HCT116 (cell line): ENCODE measurements at regions not wholly inside any gene's neighbourhood (a gene's known extent, or its start where the extent isn't known, plus 50 kb on each side); places are given as distances from the start of the nearest gene placed in this dataset.

Experiments
- ATAC-seq: fragments of 200-7000 bp; cut with Tn5 transposase; 2 replicates; pipeline ENCODE4 v1.9.1; 2020; ENCODE audit warnings: mild to moderate bottlenecking, moderate library complexity
- BruUV-seq: library from RNA; stranded (reverse); fragments of 400-500 nt; replicated peaks from 2 replicates; lab custom pipeline; 2021; lab: Mats Ljungman, UMichigan
- CTCF ChIA-PET: fragments of 300-600 bp; sonication (Branson Sonifier 250); formaldehyde crosslinking; loops from one replicate; lab custom pipeline; 2021; ENCODE audit warnings: antibody characterized with exemption; lab: Charles Lee
- POLR2A ChIA-PET: fragments of 300-600, 350-600 bp; sonication (Branson Sonifier 250); formaldehyde crosslinking; loops from one replicate; lab custom pipeline; 2021; ENCODE audit warnings: antibody characterized with exemption; lab: Charles Lee
- RAD21 ChIA-PET, 2 experiments: fragments of 300-600 bp; sonication (Branson Sonifier 250); formaldehyde crosslinking; loops; one replicate each; lab custom pipeline; 2023; ENCODE audit warnings: low total read pairs in 2 of 2; ENCODE audit not compliant: uncharacterized antibody in 2 of 2, unreplicated experiment in 2 of 2, low non-redundant PET in 1 of 2; lab: Charles Lee
- DNase-seq: peaks from one replicate; pipeline ENCODE4 v3.0.0-alpha.2; 2010; ENCODE audit warnings: low read depth, low spot score
- H2AFZ ChIP-seq: fragments of 200-600 bp; shearing (Covaris generic), sonication (generic); 2 replicates; pipeline ENCODE4 v1.6.1; 2017; ENCODE audit warnings: low read depth, mixed run types, mixed read lengths, antibody characterized with exemption, low read length; ENCODE audit not compliant: poor library complexity, severe bottlenecking
- H3K27ac ChIP-seq: 2 replicates; pipeline ENCODE4 v1.5.1; 2012; ENCODE audit warnings: low read depth, low read length
- H3K27me3 ChIP-seq: fragments of 200-600 bp; sonication (generic); 2 replicates; pipeline ENCODE4 v1.6.1; 2016; ENCODE audit warnings: mixed run types, low read length, mixed read lengths; ENCODE audit not compliant: insufficient read depth
- H3K36me3 ChIP-seq, 2 experiments: fragments of 200-500 bp in 1 of 2; fragments of 200-600 bp in 1 of 2; sonication (Bioruptor generic) in 1 of 2; sonication (generic) in 1 of 2; 2 replicates each; pipeline versions ENCODE4 v1.5.1 to v1.6.1; 2014 to 2016; ENCODE audit warnings: low read length in 2 of 2, inconsistent platforms in 1 of 2, mixed read lengths in 1 of 2, mixed run types in 1 of 2; ENCODE audit not compliant: insufficient read depth in 2 of 2, control insufficient read depth in 1 of 2
- H3K4me1 ChIP-seq, 2 experiments: fragments of 200-600 bp in 1 of 2; sonication (generic) in 1 of 2; 2 replicates each; pipeline versions ENCODE4 v1.5.1 to v1.6.1; 2012 to 2017; ENCODE audit warnings: low read length in 2 of 2, inconsistent platforms in 1 of 2, mild to moderate bottlenecking in 1 of 2, mixed read lengths in 1 of 2, mixed run types in 1 of 2, moderate library complexity in 1 of 2; ENCODE audit not compliant: insufficient read depth in 2 of 2, control insufficient read depth in 1 of 2
- H3K4me2 ChIP-seq: fragments of 200-600 bp; sonication (generic); 2 replicates; pipeline ENCODE4 v1.6.1; 2017; ENCODE audit warnings: mixed run types, low read length, mixed read lengths
- H3K4me3 ChIP-seq, 2 experiments: fragments of 200-600 bp in 1 of 2; sonication (generic) in 1 of 2; replicated peaks in 1 of 2; 2 replicates each; pipeline ENCODE4 v1.5.1; 2011 to 2016; ENCODE audit warnings: low read length in 2 of 2, control low read depth in 1 of 2, low read depth in 1 of 2, mild to moderate bottlenecking in 1 of 2, mixed read lengths in 1 of 2, mixed run types in 1 of 2
- H3K79me2 ChIP-seq: fragments of 200-600 bp; sonication (generic); 2 replicates; pipeline ENCODE4 v1.6.1; 2017; ENCODE audit warnings: mild to moderate bottlenecking, mixed run types, low read length, moderate library complexity, mixed read lengths; ENCODE audit not compliant: insufficient read depth
- H3K9ac ChIP-seq: fragments of 200-600 bp; sonication (generic); 2 replicates; pipeline ENCODE4 v1.6.1; 2016; ENCODE audit warnings: low read length, mixed read lengths
- H3K9me2 ChIP-seq: fragments of 200-600 bp; sonication (generic), shearing (Covaris generic); 2 replicates; pipeline ENCODE4 v1.6.1; 2017; ENCODE audit warnings: mixed run types, mild to moderate bottlenecking, moderate library complexity; ENCODE audit not compliant: insufficient read depth
- H3K9me3 ChIP-seq, 2 experiments: fragments of 200-500 bp in 1 of 2; fragments of 200-600 bp in 1 of 2; sonication (Bioruptor generic) in 1 of 2; sonication (generic) in 1 of 2; 2 replicates each; pipeline ENCODE4 v1.6.1; 2014 to 2017; ENCODE audit warnings: low read length in 2 of 2, mixed read lengths in 2 of 2, inconsistent platforms in 1 of 2, low read depth in 1 of 2, mild to moderate bottlenecking in 1 of 2, mixed run types in 1 of 2, moderate library complexity in 1 of 2; ENCODE audit not compliant: control insufficient read depth in 1 of 2, insufficient read depth in 1 of 2
- H4K20me1 ChIP-seq: fragments of 200-600 bp; sonication (generic), shearing (Covaris generic); 2 replicates; pipeline ENCODE4 v1.6.1; 2017; ENCODE audit warnings: mixed run types, mild to moderate bottlenecking, moderate library complexity; ENCODE audit not compliant: insufficient read depth
- CEBPB ChIP-seq: IDR thresholded peaks from 2 replicates; pipeline ENCODE4 v1.6.1; 2012; ENCODE audit warnings: low read depth
- EZH2 ChIP-seq: fragments of 200-600 bp; sonication (generic); IDR thresholded peaks from 2 replicates; pipeline ENCODE4 v1.6.1; 2017; ENCODE audit warnings: antibody characterized with exemption, mixed run types
- EZH2phosphoT487 ChIP-seq: fragments of 200-600 bp; IDR thresholded peaks from 2 replicates; pipeline ENCODE4 v1.6.1; 2018; ENCODE audit warnings: antibody characterized with exemption, borderline replicate concordance
- FOSL1 ChIP-seq: IDR thresholded peaks from 2 replicates; pipeline ENCODE4 v1.6.1; 2012; ENCODE audit warnings: low read depth
- POLR2A ChIP-seq: IDR thresholded peaks from 2 replicates; pipeline ENCODE4 v1.7.0; 2011; ENCODE audit warnings: borderline replicate concordance; ENCODE audit not compliant: insufficient read depth, insufficient read length; ENCODE audit errors: extremely low read depth
- POLR2AphosphoS5 ChIP-seq: IDR thresholded peaks from 2 replicates; pipeline ENCODE4 v1.6.1; 2011; ENCODE audit warnings: mild to moderate bottlenecking, low read depth, low read length, moderate library complexity
- RAD21 ChIP-seq: IDR thresholded peaks from 2 replicates; pipeline ENCODE4 v1.6.1; 2012; ENCODE audit warnings: low read depth, mild to moderate bottlenecking
- SP1 ChIP-seq: IDR thresholded peaks from 2 replicates; pipeline ENCODE4 v1.6.1; 2012; ENCODE audit warnings: low read depth
- SRF ChIP-seq: IDR thresholded peaks from 2 replicates; pipeline ENCODE4 v1.6.1; 2012; ENCODE audit warnings: low read depth
- TCF7L2 ChIP-seq: IDR thresholded peaks from 2 replicates; pipeline ENCODE4 v1.7.0; 2011; ENCODE audit warnings: borderline replicate concordance, inconsistent platforms; ENCODE audit not compliant: insufficient read depth, insufficient read length; ENCODE audit errors: extremely low read depth
- YY1 ChIP-seq: IDR thresholded peaks from 2 replicates; pipeline ENCODE4 v1.6.1; 2011; ENCODE audit warnings: low read length, low read depth, moderate library complexity, mild to moderate bottlenecking; ENCODE audit not compliant: insufficient replicate concordance; ENCODE audit errors: extremely low read depth
- intact Hi-C: fragments of 100-400 bp; cut with micrococcal nuclease; formaldehyde crosslinking; loops from 2 replicates; pipeline ENCODE4 v1.10.0; 2022
- TF ChIP-seq, protein P1 (sequence below): IDR thresholded peaks from 2 replicates; pipeline ENCODE4 v1.6.1; 2012; ENCODE audit warnings: low read depth
- TF ChIP-seq, protein P2 (sequence below): IDR thresholded peaks from 2 replicates; pipeline ENCODE4 v1.6.1; 2012
- TF ChIP-seq, protein P3 (sequence below), 3 experiments: fragments of 200-600 bp in 1 of 3; sonication (generic) in 1 of 3; IDR thresholded peaks in 2 of 3; conservative IDR thresholded peaks in 1 of 3; 2 replicates each; pipeline ENCODE4 v1.5.1; 2012 to 2017; ENCODE audit warnings: low read depth in 2 of 3, low read length in 2 of 3, antibody characterized with exemption in 1 of 3, borderline replicate concordance in 1 of 3, control low read depth in 1 of 3, mild to moderate bottlenecking in 1 of 3, mixed read lengths in 1 of 3, mixed run types in 1 of 3, moderate library complexity in 1 of 3; ENCODE audit not compliant: insufficient read depth in 1 of 3
- TF ChIP-seq, protein P4 (sequence below): IDR thresholded peaks from 2 replicates; pipeline ENCODE4 v1.6.1; 2011; ENCODE audit warnings: mild to moderate bottlenecking, low read length, moderate library complexity; ENCODE audit not compliant: insufficient replicate concordance; ENCODE audit errors: extremely low read depth
- TF ChIP-seq, protein P5 (sequence below): IDR thresholded peaks from 2 replicates; pipeline ENCODE4 v1.6.1; 2012

DNA sequence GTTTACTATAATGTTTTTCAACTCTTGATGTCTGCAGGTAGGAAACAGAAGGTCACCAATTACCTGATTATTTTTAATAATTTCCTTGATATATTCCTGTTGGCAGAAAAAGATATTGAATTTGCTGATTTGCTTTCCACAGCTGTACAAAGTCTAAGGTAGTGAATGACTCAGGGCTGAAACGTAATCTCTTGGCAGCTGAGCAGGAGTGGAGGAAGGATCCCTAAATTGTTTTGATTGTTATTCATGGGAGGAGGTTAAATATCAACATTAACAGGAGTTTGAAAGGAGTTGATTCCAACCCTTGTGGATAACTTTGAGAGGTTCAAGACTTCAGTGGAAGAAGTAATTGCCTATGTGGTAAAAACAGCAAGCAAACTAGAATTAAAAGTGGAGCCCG is 345.2 kb upstream of the SLC8A1 start:
- ChIA-PET RAD21 (no interaction called here), POLR2A (no interaction called here), CTCF (no interaction called here)
- Histone ChIP-seq H2AFZ (no peak overlapping the region), H3K4me3 (no peak overlapping the region), H3K36me3 (no peaks in the 10 kb centered on the region; a peak in 1 of 4 replicates), H3K9me3 (no peaks in the 10 kb centered on the region), H3K27ac (no peak overlapping the region), H3K27me3 (no peaks in the 10 kb centered on the region), H3K79me2 (no peaks in the 10 kb centered on the region), H3K4me2 (no peak overlapping the region), H3K9me2 (no peaks in the 10 kb centered on the region), H4K20me1 (no peaks in the 10 kb centered on the region), H3K4me1 (no peaks in the 10 kb centered on the region), H3K9ac (no peak overlapping the region)
- BruUV-seq: no TSS peak
- DNase-seq (no peak), ATAC-seq (no peak)
- TF ChIP-seq, protein P1, sequence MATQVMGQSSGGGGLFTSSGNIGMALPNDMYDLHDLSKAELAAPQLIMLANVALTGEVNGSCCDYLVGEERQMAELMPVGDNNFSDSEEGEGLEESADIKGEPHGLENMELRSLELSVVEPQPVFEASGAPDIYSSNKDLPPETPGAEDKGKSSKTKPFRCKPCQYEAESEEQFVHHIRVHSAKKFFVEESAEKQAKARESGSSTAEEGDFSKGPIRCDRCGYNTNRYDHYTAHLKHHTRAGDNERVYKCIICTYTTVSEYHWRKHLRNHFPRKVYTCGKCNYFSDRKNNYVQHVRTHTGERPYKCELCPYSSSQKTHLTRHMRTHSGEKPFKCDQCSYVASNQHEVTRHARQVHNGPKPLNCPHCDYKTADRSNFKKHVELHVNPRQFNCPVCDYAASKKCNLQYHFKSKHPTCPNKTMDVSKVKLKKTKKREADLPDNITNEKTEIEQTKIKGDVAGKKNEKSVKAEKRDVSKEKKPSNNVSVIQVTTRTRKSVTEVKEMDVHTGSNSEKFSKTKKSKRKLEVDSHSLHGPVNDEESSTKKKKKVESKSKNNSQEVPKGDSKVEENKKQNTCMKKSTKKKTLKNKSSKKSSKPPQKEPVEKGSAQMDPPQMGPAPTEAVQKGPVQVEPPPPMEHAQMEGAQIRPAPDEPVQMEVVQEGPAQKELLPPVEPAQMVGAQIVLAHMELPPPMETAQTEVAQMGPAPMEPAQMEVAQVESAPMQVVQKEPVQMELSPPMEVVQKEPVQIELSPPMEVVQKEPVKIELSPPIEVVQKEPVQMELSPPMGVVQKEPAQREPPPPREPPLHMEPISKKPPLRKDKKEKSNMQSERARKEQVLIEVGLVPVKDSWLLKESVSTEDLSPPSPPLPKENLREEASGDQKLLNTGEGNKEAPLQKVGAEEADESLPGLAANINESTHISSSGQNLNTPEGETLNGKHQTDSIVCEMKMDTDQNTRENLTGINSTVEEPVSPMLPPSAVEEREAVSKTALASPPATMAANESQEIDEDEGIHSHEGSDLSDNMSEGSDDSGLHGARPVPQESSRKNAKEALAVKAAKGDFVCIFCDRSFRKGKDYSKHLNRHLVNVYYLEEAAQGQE: no peak
- TF ChIP-seq, protein P2, sequence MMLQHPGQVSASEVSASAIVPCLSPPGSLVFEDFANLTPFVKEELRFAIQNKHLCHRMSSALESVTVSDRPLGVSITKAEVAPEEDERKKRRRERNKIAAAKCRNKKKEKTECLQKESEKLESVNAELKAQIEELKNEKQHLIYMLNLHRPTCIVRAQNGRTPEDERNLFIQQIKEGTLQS: no peak
- TF ChIP-seq SP1 (no peak), RAD21 (no peak), FOSL1 (no peak), YY1 (no peak), POLR2AphosphoS5 (no peak), POLR2A (no peak), EZH2 (no peak), SRF (no peak), EZH2phosphoT487 (no peak), TCF7L2 (no peak), CEBPB (no peak)
- TF ChIP-seq, protein P3, sequence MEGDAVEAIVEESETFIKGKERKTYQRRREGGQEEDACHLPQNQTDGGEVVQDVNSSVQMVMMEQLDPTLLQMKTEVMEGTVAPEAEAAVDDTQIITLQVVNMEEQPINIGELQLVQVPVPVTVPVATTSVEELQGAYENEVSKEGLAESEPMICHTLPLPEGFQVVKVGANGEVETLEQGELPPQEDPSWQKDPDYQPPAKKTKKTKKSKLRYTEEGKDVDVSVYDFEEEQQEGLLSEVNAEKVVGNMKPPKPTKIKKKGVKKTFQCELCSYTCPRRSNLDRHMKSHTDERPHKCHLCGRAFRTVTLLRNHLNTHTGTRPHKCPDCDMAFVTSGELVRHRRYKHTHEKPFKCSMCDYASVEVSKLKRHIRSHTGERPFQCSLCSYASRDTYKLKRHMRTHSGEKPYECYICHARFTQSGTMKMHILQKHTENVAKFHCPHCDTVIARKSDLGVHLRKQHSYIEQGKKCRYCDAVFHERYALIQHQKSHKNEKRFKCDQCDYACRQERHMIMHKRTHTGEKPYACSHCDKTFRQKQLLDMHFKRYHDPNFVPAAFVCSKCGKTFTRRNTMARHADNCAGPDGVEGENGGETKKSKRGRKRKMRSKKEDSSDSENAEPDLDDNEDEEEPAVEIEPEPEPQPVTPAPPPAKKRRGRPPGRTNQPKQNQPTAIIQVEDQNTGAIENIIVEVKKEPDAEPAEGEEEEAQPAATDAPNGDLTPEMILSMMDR (IDR thresholded peaks at IDR 0.05 in 2 of 3, conservative IDR thresholded peaks at IDR 0.05 in 1 of 3; ENCODE audit: borderline replicate concordance in 1 of 3, insufficient read depth in 1 of 3, low read depth in 2 of 3, low read length in 2 of 3): no peak
- TF ChIP-seq, protein P4, sequence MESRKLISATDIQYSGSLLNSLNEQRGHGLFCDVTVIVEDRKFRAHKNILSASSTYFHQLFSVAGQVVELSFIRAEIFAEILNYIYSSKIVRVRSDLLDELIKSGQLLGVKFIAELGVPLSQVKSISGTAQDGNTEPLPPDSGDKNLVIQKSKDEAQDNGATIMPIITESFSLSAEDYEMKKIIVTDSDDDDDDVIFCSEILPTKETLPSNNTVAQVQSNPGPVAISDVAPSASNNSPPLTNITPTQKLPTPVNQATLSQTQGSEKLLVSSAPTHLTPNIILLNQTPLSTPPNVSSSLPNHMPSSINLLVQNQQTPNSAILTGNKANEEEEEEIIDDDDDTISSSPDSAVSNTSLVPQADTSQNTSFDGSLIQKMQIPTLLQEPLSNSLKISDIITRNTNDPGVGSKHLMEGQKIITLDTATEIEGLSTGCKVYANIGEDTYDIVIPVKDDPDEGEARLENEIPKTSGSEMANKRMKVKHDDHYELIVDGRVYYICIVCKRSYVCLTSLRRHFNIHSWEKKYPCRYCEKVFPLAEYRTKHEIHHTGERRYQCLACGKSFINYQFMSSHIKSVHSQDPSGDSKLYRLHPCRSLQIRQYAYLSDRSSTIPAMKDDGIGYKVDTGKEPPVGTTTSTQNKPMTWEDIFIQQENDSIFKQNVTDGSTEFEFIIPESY: no peak
- TF ChIP-seq, protein P5, sequence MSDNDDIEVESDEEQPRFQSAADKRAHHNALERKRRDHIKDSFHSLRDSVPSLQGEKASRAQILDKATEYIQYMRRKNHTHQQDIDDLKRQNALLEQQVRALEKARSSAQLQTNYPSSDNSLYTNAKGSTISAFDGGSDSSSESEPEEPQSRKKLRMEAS: no peak
- intact Hi-C loops: no loop called here
